ENCODE measurements at regions not wholly inside any gene's neighbourhood (a gene's known extent, or its start where the extent isn't known, plus 50 kb on each side); places are given as distances from the start of the nearest gene placed in this dataset.

DNA sequence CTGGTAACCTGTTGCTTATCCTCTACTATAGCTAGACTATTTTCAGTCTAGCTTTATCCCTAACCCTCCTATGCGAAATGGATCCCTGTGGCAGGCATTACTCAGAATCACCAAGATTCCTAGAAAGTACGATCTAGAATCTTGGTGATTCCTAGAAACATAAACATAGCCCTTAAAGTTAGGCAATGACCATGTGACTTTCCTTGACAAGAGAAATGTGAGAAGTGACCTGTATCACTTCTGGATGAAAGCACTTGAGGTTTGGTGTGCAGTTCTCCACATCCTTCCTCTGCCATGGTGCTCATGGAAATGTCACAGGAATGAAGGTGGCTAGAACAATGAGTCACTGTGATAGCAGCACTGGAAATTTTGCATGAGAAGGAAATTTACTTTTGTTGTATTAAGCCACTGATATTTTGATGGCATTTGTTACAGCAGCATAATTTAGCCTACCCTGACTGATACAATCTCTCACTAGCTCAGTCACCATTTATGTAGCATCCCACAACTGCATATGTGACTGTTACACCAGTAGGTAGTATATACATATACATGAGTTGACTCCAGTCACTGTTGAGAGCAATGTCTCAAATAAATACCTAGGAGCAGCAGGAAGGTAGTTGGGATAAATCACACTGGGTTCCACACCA, 68.3 kb upstream of the MAPRE2 start:
- Histone ChIP-seq H3K4me3 (ENCODE audit: low read length, poor library complexity, severe bottlenecking) (no peak overlapping the region), H3K4me1 (ENCODE audit: insufficient read depth, low read length, poor library complexity, severe bottlenecking) (peaks cover 3% of the 10 kb centered on the region), H3F3A (ENCODE audit: low read depth) (no peaks in the 10 kb centered on the region), H3K4me2 (ENCODE audit: low read depth, low read length, poor library complexity, severe bottlenecking) (no peak overlapping the region), H4K20me1 (ENCODE audit: insufficient read depth, low read length, poor library complexity, severe bottlenecking) (no peaks in the 10 kb centered on the region), H3K9me3 (ENCODE audit: insufficient read depth, low read depth, low read length) (no peaks in the 10 kb centered on the region), H3K9me2 (replicated peaks; ENCODE audit: low read depth, low read length) (no peaks in the 10 kb centered on the region), H3K27me3 (ENCODE audit: insufficient read depth, low read length, poor library complexity, severe bottlenecking) (no peaks in the 10 kb centered on the region), H2AFZ (ENCODE audit: low read length) (no peak overlapping the region), H3K9ac (ENCODE audit: low read depth, low read length, poor library complexity, severe bottlenecking) (no peak overlapping the region), H3K79me2 (ENCODE audit: insufficient read depth, low read length) (no peaks in the 10 kb centered on the region), H3K36me3 (ENCODE audit: insufficient read depth, low read length) (no peaks in the 10 kb centered on the region)
- TF ChIP-seq, protein P1, sequence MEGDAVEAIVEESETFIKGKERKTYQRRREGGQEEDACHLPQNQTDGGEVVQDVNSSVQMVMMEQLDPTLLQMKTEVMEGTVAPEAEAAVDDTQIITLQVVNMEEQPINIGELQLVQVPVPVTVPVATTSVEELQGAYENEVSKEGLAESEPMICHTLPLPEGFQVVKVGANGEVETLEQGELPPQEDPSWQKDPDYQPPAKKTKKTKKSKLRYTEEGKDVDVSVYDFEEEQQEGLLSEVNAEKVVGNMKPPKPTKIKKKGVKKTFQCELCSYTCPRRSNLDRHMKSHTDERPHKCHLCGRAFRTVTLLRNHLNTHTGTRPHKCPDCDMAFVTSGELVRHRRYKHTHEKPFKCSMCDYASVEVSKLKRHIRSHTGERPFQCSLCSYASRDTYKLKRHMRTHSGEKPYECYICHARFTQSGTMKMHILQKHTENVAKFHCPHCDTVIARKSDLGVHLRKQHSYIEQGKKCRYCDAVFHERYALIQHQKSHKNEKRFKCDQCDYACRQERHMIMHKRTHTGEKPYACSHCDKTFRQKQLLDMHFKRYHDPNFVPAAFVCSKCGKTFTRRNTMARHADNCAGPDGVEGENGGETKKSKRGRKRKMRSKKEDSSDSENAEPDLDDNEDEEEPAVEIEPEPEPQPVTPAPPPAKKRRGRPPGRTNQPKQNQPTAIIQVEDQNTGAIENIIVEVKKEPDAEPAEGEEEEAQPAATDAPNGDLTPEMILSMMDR (conservative IDR thresholded peaks at IDR 0.05; ENCODE audit: low read length), result no peak
- TF ChIP-seq EZH2phosphoT487 (IDR thresholded peaks at IDR 0.05; ENCODE audit: borderline replicate concordance), result no peak

DNA sequence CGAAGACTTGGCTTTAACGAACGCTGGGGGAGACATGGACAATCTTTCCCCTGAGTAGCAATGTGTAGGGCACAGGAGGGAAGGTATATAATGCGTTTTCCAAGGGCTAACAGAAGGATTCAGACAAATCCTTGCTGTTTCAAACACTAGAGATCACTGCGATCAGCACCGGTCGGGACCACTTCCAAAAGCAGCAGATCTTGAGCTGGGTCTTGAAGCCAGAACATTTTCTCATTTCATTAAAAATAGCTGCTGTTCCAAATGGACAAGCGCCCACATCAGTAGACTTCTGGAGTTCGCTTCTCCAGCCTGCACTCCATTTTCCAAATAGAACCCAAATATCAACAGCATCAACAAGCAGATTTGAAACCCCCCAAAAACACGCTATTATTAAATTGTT, 65.1 kb upstream of the MAPRE2 start:
- Histone ChIP-seq H3K4me3 (ENCODE audit: low read length, poor library complexity, severe bottlenecking) (peak overlapping the region; percentile 72), H3K36me3 (ENCODE audit: insufficient read depth, low read length) (no peaks in the 10 kb centered on the region), H3K9me2 (replicated peaks; ENCODE audit: low read depth, low read length) (no peaks in the 10 kb centered on the region), H3K4me1 (ENCODE audit: insufficient read depth, low read length, poor library complexity, severe bottlenecking) (peaks cover 21% of the 10 kb centered on the region), H3K9ac (ENCODE audit: low read depth, low read length, poor library complexity, severe bottlenecking) (peak overlapping the region; percentile 64), H3K27me3 (ENCODE audit: insufficient read depth, low read length, poor library complexity, severe bottlenecking) (no peaks in the 10 kb centered on the region), H3K79me2 (ENCODE audit: insufficient read depth, low read length) (no peaks in the 10 kb centered on the region), H3K9me3 (ENCODE audit: insufficient read depth, low read depth, low read length) (no peaks in the 10 kb centered on the region), H2AFZ (ENCODE audit: low read length) (peak overlapping the region; percentile 97), H3F3A (ENCODE audit: low read depth) (0 out of 2 replicates have a peak, but pooled peaks cover 2% of the 10 kb centered on the region), H3K4me2 (ENCODE audit: low read depth, low read length, poor library complexity, severe bottlenecking) (peak overlapping the region; percentile 96), H4K20me1 (ENCODE audit: insufficient read depth, low read length, poor library complexity, severe bottlenecking) (no peaks in the 10 kb centered on the region)
- TF ChIP-seq EZH2phosphoT487 (IDR thresholded peaks at IDR 0.05; ENCODE audit: borderline replicate concordance), result no peak
- TF ChIP-seq, protein P1 (conservative IDR thresholded peaks at IDR 0.05; ENCODE audit: low read length), result no peak

- no peaks in the 10 kb centered on the region for H3K79me2 ChIP-seq (ENCODE audit: insufficient read depth, low read length)
- peak overlapping the region; percentile 72 for H3K4me3 ChIP-seq (ENCODE audit: low read length, poor library complexity, severe bottlenecking)
- H3K36me3 ChIP-seq (ENCODE audit: insufficient read depth, low read length), result no peaks in the 10 kb centered on the region
- peaks cover 21% of the 10 kb centered on the region for H3K4me1 ChIP-seq (ENCODE audit: insufficient read depth, low read length, poor library complexity, severe bottlenecking)
- H2AFZ ChIP-seq (ENCODE audit: low read length), result peak overlapping the region; percentile 97
- TF ChIP-seq EZH2phosphoT487 (IDR thresholded peaks at IDR 0.05; ENCODE audit: borderline replicate concordance), result no peak
- TF ChIP-seq, protein P1 (conservative IDR thresholded peaks at IDR 0.05; ENCODE audit: low read length), result no peak
- H3K4me2 ChIP-seq (ENCODE audit: low read depth, low read length, poor library complexity, severe bottlenecking), result peak overlapping the region; percentile 96
- 0 out of 2 replicates have a peak, but pooled peaks cover 2% of the 10 kb centered on the region for H3F3A ChIP-seq (ENCODE audit: low read depth)
- H3K9ac ChIP-seq (ENCODE audit: low read depth, low read length, poor library complexity, severe bottlenecking), result peak overlapping the region; percentile 64
- no peaks in the 10 kb centered on the region for H3K27me3 ChIP-seq (ENCODE audit: insufficient read depth, low read length, poor library complexity, severe bottlenecking)
- no peaks in the 10 kb centered on the region for H4K20me1 ChIP-seq (ENCODE audit: insufficient read depth, low read length, poor library complexity, severe bottlenecking)
- H3K9me2 ChIP-seq (replicated peaks; ENCODE audit: low read depth, low read length), result no peaks in the 10 kb centered on the region
- H3K9me3 ChIP-seq (ENCODE audit: insufficient read depth, low read depth, low read length), result no peaks in the 10 kb centered on the region
Measured at GRCh38 chr18:34976534-34976898, 64.7 kb upstream of the MAPRE2 start.

Data from Loucy (cell line).